H9 (cell line): ENCODE measurements at regions not wholly inside any gene's neighbourhood (a gene's known extent, or its start where the extent isn't known, plus 50 kb on each side); places are given as distances from the start of the nearest gene placed in this dataset.

ENCODE experiments used
- DNase-seq: peaks from one replicate; pipeline ENCODE4 v3.0.0-alpha.2; 2017
- H2AFZ ChIP-seq: one replicate; pipeline ENCODE4 v1.6.1; 2013; ENCODE audit warnings: mild to moderate bottlenecking, low read length, control low read depth, moderate library complexity
- H2AK5ac ChIP-seq: 2 replicates; pipeline ENCODE4 v1.6.1; 2013; ENCODE audit warnings: low read length, control low read depth, mixed read lengths; ENCODE audit not compliant: insufficient read length
- H2BK120ac ChIP-seq: one replicate; pipeline ENCODE4 v1.6.1; 2013; ENCODE audit warnings: low read depth, mild to moderate bottlenecking, low read length, control low read depth, inconsistent platforms; ENCODE audit not compliant: poor library complexity, severe bottlenecking
- H2BK12ac ChIP-seq: 2 replicates; pipeline ENCODE4 v1.6.1; 2013; ENCODE audit warnings: low read length, control low read depth, mixed read lengths, low read depth; ENCODE audit not compliant: insufficient read length
- H2BK15ac ChIP-seq: 2 replicates; pipeline ENCODE4 v1.6.1; 2013; ENCODE audit warnings: low read depth, low read length, control low read depth
- H2BK20ac ChIP-seq: one replicate; pipeline ENCODE4 v1.6.1; 2013; ENCODE audit warnings: low read depth, mild to moderate bottlenecking, low read length, control low read depth, inconsistent platforms; ENCODE audit not compliant: poor library complexity, severe bottlenecking
- H2BK5ac ChIP-seq: 2 replicates; pipeline ENCODE4 v1.6.1; 2013; ENCODE audit warnings: low read length, control low read depth, mixed read lengths; ENCODE audit not compliant: insufficient read length
- H3K14ac ChIP-seq: 2 replicates; pipeline ENCODE4 v1.6.1; 2013; ENCODE audit warnings: low read length, control low read depth; ENCODE audit not compliant: insufficient read depth
- H3K18ac ChIP-seq: 2 replicates; pipeline ENCODE4 v1.6.1; 2013; ENCODE audit warnings: low read depth, mild to moderate bottlenecking, mixed read lengths, low read length, control low read depth; ENCODE audit not compliant: insufficient read length
- H3K23ac ChIP-seq: 2 replicates; pipeline ENCODE4 v1.6.1; 2013; ENCODE audit warnings: low read length, control low read depth, mixed read lengths, low read depth; ENCODE audit not compliant: insufficient read length
- H3K23me2 ChIP-seq: 2 replicates; pipeline ENCODE4 v1.6.1; 2013; ENCODE audit warnings: low read depth, mild to moderate bottlenecking, mixed read lengths, low read length, control low read depth; ENCODE audit not compliant: insufficient read length, poor library complexity, severe bottlenecking
- H3K27ac ChIP-seq: 2 replicates; pipeline ENCODE4 v1.5.1; 2013; ENCODE audit warnings: low read length, control low read depth, mixed read lengths, low read depth; ENCODE audit not compliant: insufficient read length
- H3K27me3 ChIP-seq: 2 replicates; pipeline ENCODE4 v1.6.1; 2013; ENCODE audit warnings: low read length, control low read depth, inconsistent platforms; ENCODE audit not compliant: insufficient read depth
- H3K4ac ChIP-seq: 2 replicates; pipeline ENCODE4 v1.6.1; 2013; ENCODE audit warnings: low read depth, mild to moderate bottlenecking, control low read depth, inconsistent platforms, low read length, moderate library complexity
- H3K4me1 ChIP-seq: 2 replicates; pipeline ENCODE4 v1.6.1; 2013; ENCODE audit warnings: low read length, control low read depth, inconsistent platforms; ENCODE audit not compliant: insufficient read depth
- H3K4me2 ChIP-seq: 2 replicates; pipeline ENCODE4 v1.6.1; 2013; ENCODE audit warnings: low read length, control low read depth, mixed read lengths; ENCODE audit not compliant: insufficient read length, insufficient read depth
- H3K56ac ChIP-seq: 2 replicates; pipeline ENCODE4 v1.6.1; 2013; ENCODE audit warnings: low read depth, mild to moderate bottlenecking, mixed read lengths, low read length, control low read depth; ENCODE audit not compliant: insufficient read length
- H3K79me1 ChIP-seq: 2 replicates; pipeline ENCODE4 v1.6.1; 2013; ENCODE audit warnings: low read depth, mild to moderate bottlenecking, moderate library complexity, low read length, control low read depth, inconsistent platforms; ENCODE audit not compliant: insufficient read depth, poor library complexity, severe bottlenecking
- H3K79me2 ChIP-seq: 2 replicates; pipeline ENCODE4 v1.6.1; 2013; ENCODE audit warnings: low read length, control low read depth, inconsistent platforms; ENCODE audit not compliant: insufficient read depth
- H3K9ac ChIP-seq: 2 replicates; pipeline ENCODE4 v1.6.1; 2013; ENCODE audit warnings: low read length, control low read depth, mixed read lengths; ENCODE audit not compliant: insufficient read length; ENCODE audit errors: extremely low read depth
- H3K9me3 ChIP-seq: one replicate; pipeline ENCODE4 v1.6.1; 2013; ENCODE audit warnings: low read depth, low read length, inconsistent platforms; ENCODE audit not compliant: control insufficient read depth
- H3T11ph ChIP-seq: one replicate; pipeline ENCODE4 v1.6.1; 2013; ENCODE audit warnings: mild to moderate bottlenecking, low read length, control low read depth, inconsistent platforms
- H4K20me1 ChIP-seq: one replicate; pipeline ENCODE4 v1.6.1; 2013; ENCODE audit not compliant: control insufficient read depth, insufficient read length, insufficient read depth
- H4K5ac ChIP-seq: 2 replicates; pipeline ENCODE4 v1.6.1; 2013; ENCODE audit warnings: low read depth, mild to moderate bottlenecking, mixed read lengths, low read length, control low read depth; ENCODE audit not compliant: insufficient read length
- H4K8ac ChIP-seq: replicated peaks from 2 replicates; pipeline ENCODE4 v1.6.1; 2013; ENCODE audit warnings: low read length, control low read depth, mixed read lengths, low read depth; ENCODE audit not compliant: insufficient read length
- H4K91ac ChIP-seq: 2 replicates; pipeline ENCODE4 v1.6.1; 2013; ENCODE audit warnings: low read depth, mild to moderate bottlenecking, moderate library complexity, mixed read lengths, low read length, control low read depth; ENCODE audit not compliant: insufficient read length
- H3K27ac Mint-ChIP-seq, 3 experiments: 2 replicates in 2 of 3; 3 replicates in 1 of 3; pipeline ENCODE4 v1.8.0; 2020 to 2021; ENCODE audit warnings: mixed read lengths in 3 of 3, mild to moderate bottlenecking in 1 of 3, moderate library complexity in 1 of 3
- H3K27me3 Mint-ChIP-seq: 2 replicates; pipeline ENCODE4 v1.8.0; 2021; ENCODE audit warnings: low read depth, mild to moderate bottlenecking, moderate library complexity, mixed read lengths
- H3K36me3 Mint-ChIP-seq, 3 experiments: 2 replicates in 2 of 3; 3 replicates in 1 of 3; pipeline ENCODE4 v1.8.0; 2020 to 2021; ENCODE audit warnings: low read depth in 3 of 3, mixed read lengths in 3 of 3; ENCODE audit not compliant: insufficient read depth in 1 of 3
- H3K4me1 Mint-ChIP-seq, 2 experiments: 2 replicates each; pipeline ENCODE4 v1.8.0; 2020; ENCODE audit warnings: mixed read lengths in 2 of 2
- H3K4me3 Mint-ChIP-seq, 2 experiments: 2 replicates in 1 of 2; 3 replicates in 1 of 2; pipeline ENCODE4 v1.8.0; 2020 to 2021; ENCODE audit warnings: mild to moderate bottlenecking in 2 of 2, mixed read lengths in 2 of 2, moderate library complexity in 1 of 2
- H3K9me3 Mint-ChIP-seq, 2 experiments: 2 replicates in 1 of 2; 3 replicates in 1 of 2; pipeline ENCODE4 v1.8.0; 2020; ENCODE audit warnings: mild to moderate bottlenecking in 2 of 2, mixed read lengths in 2 of 2, moderate library complexity in 1 of 2
- WGBS: extraction: QIAGEN DNeasy Blood & Tissue Kit; methylation state at CpG from one replicate; pipeline ENCODE4 v1.1.7; 2013; ENCODE audit warnings: missing lambda C conversion rate, low lambda C conversion rate, mixed read lengths; ENCODE audit not compliant: insufficient read length; ENCODE audit errors: extremely low coverage; 5-methylcytosine and 5-hydroxymethylcytosine counted together
- TF ChIP-seq, protein P1 (sequence below): fragments of 200-600 bp; sonication (generic); conservative IDR thresholded peaks from 3 replicates; pipeline ENCODE4 v1.8.0; 2021; ENCODE audit warnings: antibody characterized with exemption, mild to moderate bottlenecking

DNA sequence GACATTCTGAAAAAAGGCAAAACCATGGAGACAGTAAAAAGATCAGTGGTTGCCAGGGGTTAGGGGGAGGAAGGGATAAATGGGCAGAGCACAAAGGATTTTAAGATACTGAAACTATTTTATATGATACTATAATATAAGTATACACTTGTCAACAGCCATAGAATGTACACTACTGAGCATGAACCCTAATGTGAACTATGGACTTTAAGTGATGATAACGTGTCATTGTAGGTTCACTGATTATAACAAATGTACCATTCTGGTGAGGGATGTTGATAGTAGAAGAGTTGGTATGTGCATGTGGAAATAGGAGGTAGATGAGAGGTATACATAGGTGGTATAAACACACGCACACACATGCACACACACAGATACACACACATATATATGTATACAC is 241.6 kb downstream of the NOL4 start:
- H3K27ac Mint-ChIP-seq: no peak overlapping the region
- no peak overlapping the region for H3K4me3 Mint-ChIP-seq
- H2BK20ac ChIP-seq: no peak overlapping the region
- no peaks in the 10 kb centered on the region for H3K27me3 Mint-ChIP-seq
- WGBS: no CpG with 5 or more reads among the region's 2 CpGs
- TF ChIP-seq, protein P1, sequence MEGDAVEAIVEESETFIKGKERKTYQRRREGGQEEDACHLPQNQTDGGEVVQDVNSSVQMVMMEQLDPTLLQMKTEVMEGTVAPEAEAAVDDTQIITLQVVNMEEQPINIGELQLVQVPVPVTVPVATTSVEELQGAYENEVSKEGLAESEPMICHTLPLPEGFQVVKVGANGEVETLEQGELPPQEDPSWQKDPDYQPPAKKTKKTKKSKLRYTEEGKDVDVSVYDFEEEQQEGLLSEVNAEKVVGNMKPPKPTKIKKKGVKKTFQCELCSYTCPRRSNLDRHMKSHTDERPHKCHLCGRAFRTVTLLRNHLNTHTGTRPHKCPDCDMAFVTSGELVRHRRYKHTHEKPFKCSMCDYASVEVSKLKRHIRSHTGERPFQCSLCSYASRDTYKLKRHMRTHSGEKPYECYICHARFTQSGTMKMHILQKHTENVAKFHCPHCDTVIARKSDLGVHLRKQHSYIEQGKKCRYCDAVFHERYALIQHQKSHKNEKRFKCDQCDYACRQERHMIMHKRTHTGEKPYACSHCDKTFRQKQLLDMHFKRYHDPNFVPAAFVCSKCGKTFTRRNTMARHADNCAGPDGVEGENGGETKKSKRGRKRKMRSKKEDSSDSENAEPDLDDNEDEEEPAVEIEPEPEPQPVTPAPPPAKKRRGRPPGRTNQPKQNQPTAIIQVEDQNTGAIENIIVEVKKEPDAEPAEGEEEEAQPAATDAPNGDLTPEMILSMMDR: no peak
- H3K56ac ChIP-seq: no peak overlapping the region
- no peak overlapping the region for H2BK15ac ChIP-seq
- no peaks in the 10 kb centered on the region for H3K23me2 ChIP-seq
- no peaks in the 10 kb centered on the region for H3K36me3 Mint-ChIP-seq
- no peaks in the 10 kb centered on the region for H4K20me1 ChIP-seq
- H3K27ac ChIP-seq: no peak overlapping the region
- no peaks in the 10 kb centered on the region for H3K79me1 ChIP-seq
- no peaks in the 10 kb centered on the region for H3K9me3 Mint-ChIP-seq
- H2BK5ac ChIP-seq: no peak overlapping the region
- H3K18ac ChIP-seq: no peak overlapping the region
- no peaks in the 10 kb centered on the region for H3K4me1 ChIP-seq
- no peak overlapping the region for H3T11ph ChIP-seq
- no peak overlapping the region for H3K9ac ChIP-seq
- no peak overlapping the region for H2BK12ac ChIP-seq
- no peak overlapping the region for H2AK5ac ChIP-seq
- no peak overlapping the region for H3K4me2 ChIP-seq
- H3K9me3 ChIP-seq: no peaks in the 10 kb centered on the region
- H3K14ac ChIP-seq: no peak overlapping the region
- no peak overlapping the region for H4K8ac ChIP-seq
- no peak overlapping the region for H4K91ac ChIP-seq
- no peak overlapping the region for H2AFZ ChIP-seq
- H3K79me2 ChIP-seq: no peaks in the 10 kb centered on the region
- H3K4me1 Mint-ChIP-seq: peaks cover 5 to 10% of the 10 kb centered on the region in 2 experiments
- H3K27me3 ChIP-seq: no peaks in the 10 kb centered on the region
- no peak overlapping the region for H3K4ac ChIP-seq
- DNase-seq: no peak
- no peak overlapping the region for H2BK120ac ChIP-seq
- no peak overlapping the region for H4K5ac ChIP-seq
- no peak overlapping the region for H3K23ac ChIP-seq
